Osteocyte (in vitro differentiated cells): ENCODE measurements at regions not wholly inside any gene's neighbourhood (a gene's known extent, or its start where the extent isn't known, plus 50 kb on each side); places are given as distances from the start of the nearest gene placed in this dataset.

Experiments
- DNase-seq: peaks from one replicate; pipeline ENCODE4 v3.0.0; 2021; ENCODE audit warnings: mixed read lengths; ENCODE audit not compliant: unreplicated experiment; ENCODE audit errors: extremely low spot score
- H3K27ac Mint-ChIP-seq: one replicate; pipeline ENCODE4 v1.8.0; 2021; ENCODE audit warnings: mild to moderate bottlenecking, mixed read lengths; ENCODE audit not compliant: unreplicated experiment
- H3K27me3 Mint-ChIP-seq: one replicate; pipeline ENCODE4 v1.8.0; 2021; ENCODE audit warnings: mixed read lengths; ENCODE audit not compliant: unreplicated experiment
- H3K36me3 Mint-ChIP-seq: one replicate; pipeline ENCODE4 v1.8.0; 2021; ENCODE audit warnings: mixed read lengths; ENCODE audit not compliant: unreplicated experiment
- H3K4me1 Mint-ChIP-seq: one replicate; pipeline ENCODE4 v1.8.0; 2021; ENCODE audit warnings: mixed read lengths; ENCODE audit not compliant: unreplicated experiment
- H3K4me3 Mint-ChIP-seq: one replicate; pipeline ENCODE4 v1.8.0; 2021; ENCODE audit warnings: mild to moderate bottlenecking, moderate library complexity, mixed read lengths; ENCODE audit not compliant: unreplicated experiment
- H3K9me3 Mint-ChIP-seq: one replicate; pipeline ENCODE4 v1.8.0; 2021; ENCODE audit warnings: mixed read lengths; ENCODE audit not compliant: unreplicated experiment
- TF ChIP-seq, protein P1 (sequence below): fragments of 200-600 bp; sonication (generic); IDR thresholded peaks from 2 replicates; pipeline ENCODE4 v1.5.0; 2021; ENCODE audit warnings: antibody characterized with exemption, mild to moderate bottlenecking, moderate library complexity

DNA sequence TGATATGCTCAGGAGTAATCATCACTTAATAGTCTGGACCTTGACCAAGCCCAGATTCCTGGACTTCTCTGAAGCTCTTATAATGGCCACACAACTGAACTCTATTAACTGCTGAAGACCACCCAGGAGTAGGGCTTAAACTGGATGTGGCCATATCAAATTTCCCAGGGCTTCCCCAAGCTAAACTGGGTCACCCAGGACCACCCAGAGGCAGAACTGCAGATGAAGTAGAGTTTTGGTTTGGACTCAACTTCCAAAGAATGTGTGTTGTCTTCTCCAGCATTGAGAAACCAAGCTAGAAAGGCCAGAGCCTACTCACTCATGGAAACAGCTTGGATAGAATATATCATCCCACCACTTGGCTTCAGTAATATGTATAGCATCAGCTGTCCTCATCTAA, 358.2 kb upstream of the MEOX2 start:
- Mint-ChIP-seq H3K27me3 (no peaks in the 10 kb centered on the region), H3K9me3 (no peaks in the 10 kb centered on the region), H3K4me3 (no peak overlapping the region), H3K36me3 (no peaks in the 10 kb centered on the region), H3K4me1 (peaks cover 5% of the 10 kb centered on the region), H3K27ac (no peak overlapping the region)
- TF ChIP-seq, protein P1, sequence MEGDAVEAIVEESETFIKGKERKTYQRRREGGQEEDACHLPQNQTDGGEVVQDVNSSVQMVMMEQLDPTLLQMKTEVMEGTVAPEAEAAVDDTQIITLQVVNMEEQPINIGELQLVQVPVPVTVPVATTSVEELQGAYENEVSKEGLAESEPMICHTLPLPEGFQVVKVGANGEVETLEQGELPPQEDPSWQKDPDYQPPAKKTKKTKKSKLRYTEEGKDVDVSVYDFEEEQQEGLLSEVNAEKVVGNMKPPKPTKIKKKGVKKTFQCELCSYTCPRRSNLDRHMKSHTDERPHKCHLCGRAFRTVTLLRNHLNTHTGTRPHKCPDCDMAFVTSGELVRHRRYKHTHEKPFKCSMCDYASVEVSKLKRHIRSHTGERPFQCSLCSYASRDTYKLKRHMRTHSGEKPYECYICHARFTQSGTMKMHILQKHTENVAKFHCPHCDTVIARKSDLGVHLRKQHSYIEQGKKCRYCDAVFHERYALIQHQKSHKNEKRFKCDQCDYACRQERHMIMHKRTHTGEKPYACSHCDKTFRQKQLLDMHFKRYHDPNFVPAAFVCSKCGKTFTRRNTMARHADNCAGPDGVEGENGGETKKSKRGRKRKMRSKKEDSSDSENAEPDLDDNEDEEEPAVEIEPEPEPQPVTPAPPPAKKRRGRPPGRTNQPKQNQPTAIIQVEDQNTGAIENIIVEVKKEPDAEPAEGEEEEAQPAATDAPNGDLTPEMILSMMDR: no peak
- DNase-seq: no peak

DNA sequence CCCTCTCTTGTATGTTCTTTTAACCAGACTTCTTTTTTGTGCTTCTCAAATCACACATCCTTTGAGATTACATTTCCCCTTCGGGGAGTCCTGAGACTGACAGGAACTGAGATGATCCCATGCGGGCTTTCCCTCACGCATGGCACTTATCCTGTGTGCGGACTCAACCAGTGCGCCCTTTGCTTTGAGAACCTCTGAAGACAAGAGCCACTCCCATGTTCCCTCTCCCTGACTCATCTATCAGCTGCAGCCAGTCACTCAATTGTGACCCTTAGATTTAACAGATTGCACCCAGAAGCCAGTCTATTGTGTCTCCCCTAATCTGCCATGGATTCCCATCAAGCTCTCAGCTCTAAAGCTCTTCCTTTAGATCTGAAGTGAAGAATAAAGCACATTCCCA, 353.9 kb upstream of the MEOX2 start:
- TF ChIP-seq, protein P1: no peak
- H3K27me3 Mint-ChIP-seq: no peaks in the 10 kb centered on the region
- no peaks in the 10 kb centered on the region for H3K36me3 Mint-ChIP-seq
- H3K9me3 Mint-ChIP-seq: no peaks in the 10 kb centered on the region
- H3K27ac Mint-ChIP-seq: no peak overlapping the region
- no peak overlapping the region for H3K4me3 Mint-ChIP-seq
- no peak for DNase-seq
- H3K4me1 Mint-ChIP-seq: peaks cover 5% of the 10 kb centered on the region

DNA sequence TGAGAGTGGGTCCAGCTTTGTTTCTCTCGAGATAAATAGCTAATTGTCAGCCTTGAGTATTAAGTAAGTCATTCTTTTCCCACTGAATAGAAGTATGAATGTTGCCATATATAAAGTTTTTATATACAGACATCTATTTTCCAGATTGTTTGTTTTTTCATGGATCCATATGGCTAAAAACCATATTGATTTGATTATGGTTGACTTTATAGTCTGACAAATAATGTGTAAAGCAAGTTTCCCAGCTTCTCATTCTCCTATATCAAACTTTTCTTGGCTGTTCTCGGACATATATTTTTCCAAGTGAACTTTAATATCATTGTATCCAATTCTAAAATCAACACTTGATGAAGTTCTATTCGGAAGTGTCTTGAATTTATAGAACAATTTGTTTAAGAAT, 352.4 kb upstream of the MEOX2 start:
- TF ChIP-seq, protein P1: no peak
- Mint-ChIP-seq H3K27ac (no peak overlapping the region), H3K4me3 (no peak overlapping the region), H3K4me1 (peaks cover 5% of the 10 kb centered on the region), H3K36me3 (no peaks in the 10 kb centered on the region), H3K9me3 (no peaks in the 10 kb centered on the region), H3K27me3 (no peaks in the 10 kb centered on the region)
- no peak for DNase-seq

DNA sequence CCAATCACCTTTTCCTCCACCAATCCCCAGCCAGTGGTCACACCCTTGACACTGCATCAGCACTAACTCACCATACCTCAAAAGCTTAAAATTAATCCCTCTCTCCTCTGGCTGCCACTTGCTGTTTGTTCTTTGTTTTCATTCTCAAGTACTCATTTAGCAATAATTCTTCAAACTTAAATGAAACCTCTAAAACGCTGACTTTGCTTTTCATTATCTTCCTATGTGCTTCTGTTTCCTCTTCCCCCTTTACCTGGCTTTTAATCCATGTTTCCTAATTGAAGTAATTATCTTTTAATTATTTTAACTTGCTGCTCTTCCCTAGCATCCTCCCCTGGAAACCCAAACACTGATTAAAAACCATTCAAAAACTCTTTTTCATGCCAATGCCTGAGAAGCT, 348.9 kb upstream of the MEOX2 start:
- H3K27ac Mint-ChIP-seq: no peak overlapping the region
- no peaks in the 10 kb centered on the region for H3K27me3 Mint-ChIP-seq
- H3K4me1 Mint-ChIP-seq: peaks cover 3% of the 10 kb centered on the region
- DNase-seq: no peak
- TF ChIP-seq, protein P1: no peak
- H3K4me3 Mint-ChIP-seq: no peak overlapping the region
- H3K36me3 Mint-ChIP-seq: no peaks in the 10 kb centered on the region
- no peaks in the 10 kb centered on the region for H3K9me3 Mint-ChIP-seq

DNA sequence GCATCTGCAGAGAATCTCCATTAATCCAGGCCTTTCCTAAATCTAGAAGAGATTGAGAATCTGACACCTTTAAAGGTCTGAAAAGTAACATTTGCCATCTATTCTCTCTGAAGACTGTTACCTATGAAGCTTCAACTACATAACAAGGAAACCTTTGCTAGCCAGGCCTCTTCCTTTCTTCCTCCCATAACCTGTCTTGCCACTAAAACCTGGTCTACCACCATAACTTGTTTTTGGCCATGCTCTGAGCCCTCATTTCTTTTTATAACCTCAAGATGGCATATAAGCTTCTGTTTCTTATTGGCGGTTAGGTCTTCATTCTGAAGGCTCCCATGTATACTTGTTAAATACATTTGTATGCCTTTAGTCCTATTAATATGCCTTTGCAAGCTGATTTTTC, 348.4 kb upstream of the MEOX2 start:
- Mint-ChIP-seq H3K4me3 (no peak overlapping the region), H3K36me3 (no peaks in the 10 kb centered on the region), H3K9me3 (no peaks in the 10 kb centered on the region), H3K4me1 (no peaks in the 10 kb centered on the region), H3K27ac (no peak overlapping the region), H3K27me3 (no peaks in the 10 kb centered on the region)
- TF ChIP-seq, protein P1: no peak
- no peak for DNase-seq
